Osteoblast (primary cell): ENCODE measurements at regions not wholly inside any gene's neighbourhood (a gene's known extent, or its start where the extent isn't known, plus 50 kb on each side); places are given as distances from the start of the nearest gene placed in this dataset.
"Not testable (repeated sequence)": the region's sequence is repeated elsewhere in the genome, so short reads cannot be mapped to it uniquely, and the experiment has no call there.

Experiments
- DNase-seq: peaks from one replicate; pipeline ENCODE4 v3.0.0; 2011; ENCODE audit warnings: low spot score, mixed read lengths; ENCODE audit not compliant: insufficient read length; ENCODE audit errors: missing footprints
- H2AFZ ChIP-seq: 2 replicates; pipeline ENCODE4 v1.6.0; 2011; ENCODE audit warnings: mild to moderate bottlenecking, low read length
- H3K27ac ChIP-seq: 2 replicates; pipeline ENCODE4 v1.5.1; 2011; ENCODE audit warnings: mild to moderate bottlenecking, low read depth, low read length, moderate library complexity
- H3K27me3 ChIP-seq: 2 replicates; pipeline ENCODE4 v1.6.0; 2012; ENCODE audit warnings: mild to moderate bottlenecking, control low read depth, inconsistent platforms, low read length, moderate library complexity; ENCODE audit not compliant: insufficient read depth
- H3K36me3 ChIP-seq: 2 replicates; pipeline ENCODE4 v1.5.1; 2011; ENCODE audit warnings: mild to moderate bottlenecking, low read length, control low read depth, moderate library complexity; ENCODE audit not compliant: insufficient read depth
- H3K4me1 ChIP-seq: 2 replicates; pipeline ENCODE4 v1.5.1; 2011; ENCODE audit warnings: mild to moderate bottlenecking, low read length, control low read depth, moderate library complexity; ENCODE audit not compliant: insufficient read depth
- H3K4me2 ChIP-seq: 2 replicates; pipeline ENCODE4 v1.6.0; 2011; ENCODE audit warnings: mild to moderate bottlenecking, low read length; ENCODE audit not compliant: insufficient read depth
- H3K4me3 ChIP-seq: fragments of 200-600 bp; sonication (generic); 3 replicates; pipeline ENCODE4 v1.5.1; 2012; ENCODE audit warnings: mild to moderate bottlenecking, low read length, inconsistent platforms; ENCODE audit not compliant: insufficient read depth
- H3K79me2 ChIP-seq: 2 replicates; pipeline ENCODE4 v1.6.0; 2012; ENCODE audit warnings: mild to moderate bottlenecking, low read length, control low read depth, inconsistent platforms; ENCODE audit not compliant: insufficient read depth
- H3K9me3 ChIP-seq: 2 replicates; pipeline ENCODE4 v1.5.1; 2011; ENCODE audit warnings: low read depth, low read length, control low read depth
- H4K20me1 ChIP-seq: 2 replicates; pipeline ENCODE4 v1.6.0; 2012; ENCODE audit warnings: mild to moderate bottlenecking, low read length, control low read depth; ENCODE audit not compliant: insufficient read depth
- TF ChIP-seq, protein P1 (sequence below): IDR thresholded peaks from 2 replicates; pipeline ENCODE4 v1.5.1; 2011; ENCODE audit warnings: mild to moderate bottlenecking, low read depth, low read length, moderate library complexity; ENCODE audit errors: extremely low read depth

DNA sequence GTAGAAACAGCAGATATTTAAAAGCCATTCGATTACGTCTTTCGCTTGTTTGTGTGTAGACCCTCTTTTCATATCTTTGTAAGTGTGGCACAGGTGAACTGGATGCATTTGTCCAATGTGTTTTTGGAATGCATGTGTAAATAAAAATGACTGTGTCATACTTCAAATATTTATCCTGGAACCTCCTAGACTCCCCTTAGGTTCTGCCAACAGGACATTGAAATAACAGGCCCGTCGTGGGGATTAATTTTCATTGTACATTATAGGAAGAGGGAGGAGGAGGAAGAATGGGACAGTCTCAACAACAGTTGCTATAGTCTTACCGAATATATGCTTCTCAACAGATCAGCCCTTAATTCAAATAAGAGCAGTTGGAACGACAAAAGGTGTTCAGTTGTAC lies 95.8 kb downstream of the PRKAB2 start:
- no peaks in the 10 kb centered on the region for H3K4me1 ChIP-seq
- no peak overlapping the region for H3K4me3 ChIP-seq
- H3K4me2 ChIP-seq, result no peak overlapping the region
- no peaks in the 10 kb centered on the region for H3K36me3 ChIP-seq
- H3K79me2 ChIP-seq, result no peaks in the 10 kb centered on the region
- H4K20me1 ChIP-seq, result no peaks in the 10 kb centered on the region
- peaks cover 99% of the 10 kb centered on the region for H3K27me3 ChIP-seq
- H3K9me3 ChIP-seq, result no peaks in the 10 kb centered on the region
- no peak overlapping the region for H3K27ac ChIP-seq
- TF ChIP-seq, protein P1, sequence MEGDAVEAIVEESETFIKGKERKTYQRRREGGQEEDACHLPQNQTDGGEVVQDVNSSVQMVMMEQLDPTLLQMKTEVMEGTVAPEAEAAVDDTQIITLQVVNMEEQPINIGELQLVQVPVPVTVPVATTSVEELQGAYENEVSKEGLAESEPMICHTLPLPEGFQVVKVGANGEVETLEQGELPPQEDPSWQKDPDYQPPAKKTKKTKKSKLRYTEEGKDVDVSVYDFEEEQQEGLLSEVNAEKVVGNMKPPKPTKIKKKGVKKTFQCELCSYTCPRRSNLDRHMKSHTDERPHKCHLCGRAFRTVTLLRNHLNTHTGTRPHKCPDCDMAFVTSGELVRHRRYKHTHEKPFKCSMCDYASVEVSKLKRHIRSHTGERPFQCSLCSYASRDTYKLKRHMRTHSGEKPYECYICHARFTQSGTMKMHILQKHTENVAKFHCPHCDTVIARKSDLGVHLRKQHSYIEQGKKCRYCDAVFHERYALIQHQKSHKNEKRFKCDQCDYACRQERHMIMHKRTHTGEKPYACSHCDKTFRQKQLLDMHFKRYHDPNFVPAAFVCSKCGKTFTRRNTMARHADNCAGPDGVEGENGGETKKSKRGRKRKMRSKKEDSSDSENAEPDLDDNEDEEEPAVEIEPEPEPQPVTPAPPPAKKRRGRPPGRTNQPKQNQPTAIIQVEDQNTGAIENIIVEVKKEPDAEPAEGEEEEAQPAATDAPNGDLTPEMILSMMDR, result no peak
- no peak overlapping the region for H2AFZ ChIP-seq
- DNase-seq, result peak; percentile 60

DNA sequence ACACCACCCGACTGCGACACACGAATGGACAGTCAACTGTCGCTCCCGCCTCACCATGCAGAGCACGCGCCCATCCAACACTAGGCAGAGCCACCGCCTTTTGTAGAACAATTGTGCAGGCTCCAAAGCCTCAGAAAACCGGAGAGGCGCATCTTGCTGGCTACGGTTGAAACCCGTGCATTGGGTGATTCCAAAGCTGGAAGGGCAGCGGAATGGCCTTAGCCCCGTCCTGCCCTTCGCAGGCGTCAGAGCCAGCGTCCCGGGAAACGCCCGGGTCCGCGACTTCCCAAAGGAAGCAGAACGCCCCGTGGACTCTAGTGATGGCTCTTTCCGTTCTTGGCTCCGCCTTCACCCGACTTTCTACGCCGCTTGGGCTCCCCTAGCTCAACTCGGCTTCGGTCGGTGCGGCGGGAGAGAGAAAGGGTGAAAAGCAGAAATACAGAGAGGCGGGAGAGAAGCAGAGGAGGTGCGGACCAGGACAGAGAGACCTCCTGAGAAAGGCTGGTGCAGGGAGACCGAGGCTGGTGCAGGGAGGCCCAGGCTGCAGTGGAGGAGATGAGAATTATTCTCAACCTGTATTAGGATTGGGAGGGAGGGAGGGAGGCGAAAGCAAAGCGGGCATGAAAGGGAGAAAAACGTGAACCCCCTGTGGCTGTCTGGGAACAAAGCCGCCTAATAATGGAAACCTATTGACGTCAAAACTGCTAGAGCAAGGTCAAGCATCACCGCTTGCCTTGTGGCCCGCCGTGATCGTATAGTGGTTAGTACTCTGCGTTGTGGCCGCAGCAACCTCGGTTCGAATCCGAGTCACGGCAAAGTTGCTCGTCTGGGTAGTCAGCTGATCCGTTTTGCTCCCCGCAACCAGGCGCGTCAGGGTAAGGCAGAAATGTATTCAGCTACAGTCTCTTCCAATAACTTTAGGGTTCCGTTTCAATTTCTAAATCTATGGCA lies 99.5 kb downstream of the PRKAB2 start:
- no peaks in the 10 kb centered on the region for H4K20me1 ChIP-seq
- H3K79me2 ChIP-seq, result no peaks in the 10 kb centered on the region
- no peaks in the 10 kb centered on the region for H3K36me3 ChIP-seq
- DNase-seq, result peak; percentile 87
- H3K4me3 ChIP-seq, result peak overlapping the region; percentile 53
- peak overlapping the region; percentile 68 for H3K4me2 ChIP-seq
- no peaks in the 10 kb centered on the region for H3K9me3 ChIP-seq
- no peak overlapping the region for H3K27ac ChIP-seq
- peak overlapping the region; percentile 85 for H2AFZ ChIP-seq
- H3K27me3 ChIP-seq, result peaks cover 67% of the 10 kb centered on the region
- TF ChIP-seq, protein P1, result no peak
- no peaks in the 10 kb centered on the region for H3K4me1 ChIP-seq

DNA sequence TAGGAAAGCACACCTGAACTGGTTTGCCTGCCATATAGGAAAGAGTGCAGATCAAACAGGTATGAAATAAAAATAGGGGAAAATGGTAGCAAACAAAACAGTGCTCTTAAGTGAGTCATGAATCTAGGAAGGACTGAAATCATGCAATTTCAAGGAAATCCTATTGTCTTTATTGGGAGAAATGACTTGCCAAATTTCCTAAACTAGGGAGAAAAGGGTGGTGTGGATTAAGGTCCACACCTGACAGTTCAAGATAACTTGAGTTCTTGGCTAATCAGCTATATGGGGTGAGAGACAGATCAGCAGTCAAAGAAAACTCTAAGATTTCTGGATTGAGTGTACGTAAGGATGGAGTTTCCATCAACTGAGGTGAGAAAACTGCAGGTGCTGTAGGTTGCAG lies 101.1 kb downstream of the PRKAB2 start:
- Histone ChIP-seq H3K36me3 (no peaks in the 10 kb centered on the region), H3K79me2 (no peaks in the 10 kb centered on the region), H3K27me3 (peaks cover 51% of the 10 kb centered on the region), H3K9me3 (no peaks in the 10 kb centered on the region), H3K27ac (no peak overlapping the region), H4K20me1 (no peaks in the 10 kb centered on the region), H3K4me2 (no peak overlapping the region), H3K4me3 (no peak overlapping the region), H3K4me1 (no peaks in the 10 kb centered on the region), H2AFZ (no peak overlapping the region)
- TF ChIP-seq, protein P1, result no peak
- DNase-seq, result peak; percentile 55

DNA sequence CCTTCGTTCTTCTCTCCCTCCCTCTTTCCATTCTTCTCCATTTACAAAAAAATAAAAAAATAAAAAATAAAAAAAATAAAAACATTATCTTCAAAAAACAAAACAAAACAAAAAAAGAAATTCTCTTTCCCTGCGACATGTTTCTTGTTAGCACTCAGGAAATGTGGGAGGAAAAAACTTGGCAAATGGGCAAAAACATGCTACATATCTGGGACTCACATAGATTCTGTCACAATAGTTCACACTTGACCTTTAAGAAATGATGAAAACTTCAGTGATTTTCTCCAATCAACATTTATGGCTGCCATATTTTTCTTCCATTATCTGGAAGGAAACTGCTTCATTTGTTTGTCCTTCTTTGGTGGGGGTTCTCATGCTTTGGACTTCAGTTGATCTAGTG lies 109.3 kb downstream of the PRKAB2 start:
- no peak for DNase-seq
- H3K9me3 ChIP-seq, result no peaks in the 10 kb centered on the region
- TF ChIP-seq, protein P1, result no peak

DNA sequence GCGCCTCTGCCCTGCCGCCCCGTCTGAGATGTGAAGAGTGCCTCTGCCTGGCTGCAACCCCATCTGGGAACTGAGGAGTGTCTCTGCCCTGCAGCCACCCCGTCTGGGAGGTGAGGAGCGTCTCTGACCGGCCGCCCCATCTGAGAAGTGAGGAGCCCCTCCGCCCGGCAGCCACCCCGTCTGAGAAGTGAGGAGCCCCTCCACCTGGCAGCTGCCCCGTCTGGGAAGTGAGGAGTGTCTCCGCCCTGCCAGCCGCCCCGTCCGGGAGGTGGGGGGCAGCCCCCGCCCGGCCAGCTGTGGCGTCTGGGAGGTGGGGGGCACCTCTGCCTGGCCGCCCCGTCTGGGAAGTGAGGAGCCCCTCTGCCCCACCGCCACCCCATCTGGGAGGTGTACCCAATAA lies 110.4 kb downstream of the PRKAB2 start:
- H3K27ac ChIP-seq, result not testable (repeated sequence)

More for the DNA sequence above, 109.3 kb downstream of the PRKAB2 start:
- Histone ChIP-seq H3K4me1 (no peaks in the 10 kb centered on the region), H3K27me3 (no peaks in the 10 kb centered on the region), H3K4me2 (no peak overlapping the region), H2AFZ (no peak overlapping the region), H3K4me3 (no peak overlapping the region), H3K27ac (no peak overlapping the region), H3K79me2 (no peaks in the 10 kb centered on the region), H4K20me1 (no peaks in the 10 kb centered on the region), H3K36me3 (no peaks in the 10 kb centered on the region)

More for the DNA sequence above, 110.4 kb downstream of the PRKAB2 start:
- H4K20me1 ChIP-seq, H3K79me2 ChIP-seq, H3K4me2 ChIP-seq, H2AFZ ChIP-seq, H3K27me3 ChIP-seq, H3K9me3 ChIP-seq, H3K36me3 ChIP-seq, H3K4me3 ChIP-seq, DNase-seq, H3K4me1 ChIP-seq: not testable (repeated sequence)
